NCI-H146 (cell line): ENCODE measurements at regions not wholly inside any gene's neighbourhood (a gene's known extent, or its start where the extent isn't known, plus 50 kb on each side); places are given as distances from the start of the nearest gene placed in this dataset.

ENCODE experiments used
- DNase-seq: peaks from one replicate; lab custom pipeline; 2025; lab: John Stamatoyannopoulos, UW

- DNase-seq = no peak
Measured at GRCh38 chr13:99860745-99861144, 110.8 kb downstream of the ZIC5 start.

- DNase-seq = peak; percentile 45
Measured at GRCh38 chr13:99859178-99860177, 112.1 kb downstream of the ZIC5 start.

- DNase-seq = no peak
Measured at GRCh38 chr13:99857738-99858137, 113.8 kb downstream of the ZIC5 start.

- no peak for DNase-seq
Measured at GRCh38 chr13:99855526-99856420, 115.8 kb downstream of the ZIC5 start.

GRCh38 chr13:99854366-99854765 is 117.2 kb downstream of the ZIC5 start:
- no peak for DNase-seq

GRCh38 chr13:99847318-99847750 is 124.2 kb downstream of the ZIC5 start:
- peak; percentile 77 for DNase-seq

GRCh38 chr13:99845161-99845874 is 126.2 kb downstream of the ZIC5 start:
- DNase-seq = no peak

- DNase-seq = no peak
Measured at GRCh38 chr13:99844421-99844820, 127.1 kb downstream of the ZIC5 start.

GRCh38 chr13:99843872-99844271 is 127.7 kb downstream of the ZIC5 start:
- DNase-seq = no peak

GRCh38 chr13:99842405-99842804 is 129.2 kb downstream of the ZIC5 start:
- DNase-seq = no peak

- DNase-seq = no peak
Measured at GRCh38 chr13:99836291-99836690, 135.3 kb downstream of the ZIC5 start.

- no peak for DNase-seq
Measured at GRCh38 chr13:99835442-99835841, 136.1 kb downstream of the ZIC5 start.

GRCh38 chr13:99834246-99834645 is 137.3 kb downstream of the ZIC5 start:
- DNase-seq = no peak

GRCh38 chr13:99832347-99832746 is 139.2 kb downstream of the ZIC5 start:
- no peak for DNase-seq

- peak; percentile 34 for DNase-seq
Measured at GRCh38 chr13:99830931-99831330, 140.6 kb downstream of the ZIC5 start.

- DNase-seq = no peak
Measured at GRCh38 chr13:99829593-99830239, 141.9 kb downstream of the ZIC5 start.

GRCh38 chr13:99829161-99829560 is 142.4 kb downstream of the ZIC5 start:
- DNase-seq = no peak

GRCh38 chr13:99828735-99829134 is 142.8 kb downstream of the ZIC5 start:
- DNase-seq = no peak

- DNase-seq = no peak
Measured at GRCh38 chr13:99828123-99828522, 143.4 kb downstream of the ZIC5 start.

GRCh38 chr13:99827011-99827772 is 144.4 kb downstream of the ZIC5 start:
- DNase-seq = no peak

GRCh38 chr13:99823961-99824360 is 147.6 kb downstream of the ZIC5 start:
- no peak for DNase-seq
